Caki2 (cell line): ENCODE measurements at regions not wholly inside any gene's neighbourhood (a gene's known extent, or its start where the extent isn't known, plus 50 kb on each side); places are given as distances from the start of the nearest gene placed in this dataset.

ENCODE experiments used
- DNase-seq: peaks from one replicate; pipeline ENCODE4 v3.0.0-alpha.2; 2015; ENCODE audit warnings: low read depth
- in situ Hi-C: cut with HindIII; loops from 2 replicates; pipeline ENCODE4 v1.10.0; 2016; ENCODE audit warnings: low sequenced_read_pairs, low pct_unique_long_range_greater_than_20kb, mixed read lengths

DNA sequence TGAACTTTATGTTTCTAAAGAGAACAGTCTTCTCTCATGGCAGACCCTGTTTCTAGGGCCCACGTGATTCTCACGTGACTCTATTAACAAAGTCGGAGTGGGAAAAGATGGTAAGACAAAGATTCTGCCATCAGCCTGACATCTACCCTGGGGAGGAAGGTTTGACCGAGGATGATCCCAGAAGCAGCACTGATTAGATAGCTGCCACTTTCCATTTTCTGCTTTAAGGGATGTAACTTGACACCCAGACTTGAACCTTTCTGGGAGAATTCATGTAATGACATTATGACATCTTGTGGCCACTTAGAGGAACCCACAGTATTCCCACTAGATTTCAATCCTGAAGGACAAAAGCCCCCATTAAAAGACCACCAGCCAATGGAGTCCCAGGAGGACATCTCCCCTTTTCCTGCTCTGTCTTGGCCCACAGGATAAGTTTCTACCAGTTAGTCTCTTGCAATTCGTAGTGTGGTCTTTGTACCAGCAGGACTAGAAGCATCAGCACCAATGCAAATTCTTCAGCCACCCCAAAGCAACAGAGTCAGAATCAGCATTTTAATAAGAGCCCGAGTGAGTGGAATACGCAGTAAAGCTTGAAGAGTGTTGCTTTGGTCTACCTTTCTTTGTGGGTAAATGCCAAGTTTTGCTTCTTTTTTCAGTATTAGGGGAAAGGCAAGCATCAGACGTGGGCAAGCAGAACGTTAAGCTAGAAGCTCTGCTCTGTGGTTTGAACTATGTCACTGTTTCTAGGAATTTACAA, 480.5 kb upstream of the PROK2 start:
- in situ Hi-C loops = no loop called here
- no peak for DNase-seq

DNA sequence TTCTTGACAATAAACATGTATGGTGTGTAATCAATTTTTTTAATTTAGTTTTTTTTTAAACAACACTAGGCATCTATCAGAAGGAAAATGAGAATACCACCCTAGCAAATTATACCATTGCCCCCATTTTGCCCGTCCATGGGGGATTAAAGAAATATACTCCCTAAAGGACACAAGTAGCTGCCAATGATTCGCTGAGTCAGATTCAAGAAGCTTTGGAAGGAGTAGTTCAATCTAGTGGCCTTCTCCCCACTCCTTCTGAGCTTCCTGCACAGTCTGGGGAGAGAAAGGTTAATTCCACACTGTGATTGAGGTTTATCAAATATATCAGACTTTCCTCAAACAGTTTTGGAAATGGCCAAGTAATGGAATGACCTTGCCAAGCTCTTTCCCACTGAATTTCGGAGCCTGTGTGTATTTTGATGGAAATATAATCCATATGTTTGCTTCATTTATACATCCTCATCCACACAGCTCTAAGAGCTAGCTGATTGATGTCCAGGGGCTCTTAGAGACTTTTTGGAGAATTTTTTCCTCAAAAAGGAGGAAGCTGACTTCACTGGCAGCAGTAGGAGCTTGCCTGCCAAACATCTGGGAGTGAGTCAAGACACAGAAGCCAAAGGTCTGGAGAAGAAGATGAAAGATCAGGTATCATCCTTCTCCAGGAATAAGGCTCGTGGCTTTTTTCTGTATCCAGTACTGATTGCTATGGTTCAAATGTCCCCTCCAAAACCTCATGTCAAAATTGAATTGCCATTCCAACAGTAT, 478.5 kb upstream of the PROK2 start:
- in situ Hi-C loops = no loop called here
- no peak for DNase-seq

DNA sequence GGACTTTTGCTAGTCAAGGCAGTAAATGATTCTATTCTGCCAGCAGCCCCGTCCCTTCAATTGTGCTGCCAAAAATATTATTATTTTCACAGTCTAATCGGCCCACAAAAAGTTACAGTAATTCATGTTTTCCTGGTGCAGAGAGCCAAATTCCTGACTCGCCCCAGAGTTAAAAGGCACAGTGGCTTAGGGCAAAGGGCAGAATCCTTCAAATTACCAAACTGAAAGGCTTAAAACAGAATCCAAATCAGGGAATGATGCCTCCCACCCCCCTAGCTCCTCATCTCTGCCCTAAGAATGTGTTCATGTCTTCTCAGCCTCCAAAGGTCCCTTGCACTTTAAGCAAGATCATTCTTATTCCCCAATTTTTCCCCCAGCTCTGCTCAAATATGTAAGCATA, 477.8 kb upstream of the PROK2 start:
- in situ Hi-C loops = no loop called here

DNA sequence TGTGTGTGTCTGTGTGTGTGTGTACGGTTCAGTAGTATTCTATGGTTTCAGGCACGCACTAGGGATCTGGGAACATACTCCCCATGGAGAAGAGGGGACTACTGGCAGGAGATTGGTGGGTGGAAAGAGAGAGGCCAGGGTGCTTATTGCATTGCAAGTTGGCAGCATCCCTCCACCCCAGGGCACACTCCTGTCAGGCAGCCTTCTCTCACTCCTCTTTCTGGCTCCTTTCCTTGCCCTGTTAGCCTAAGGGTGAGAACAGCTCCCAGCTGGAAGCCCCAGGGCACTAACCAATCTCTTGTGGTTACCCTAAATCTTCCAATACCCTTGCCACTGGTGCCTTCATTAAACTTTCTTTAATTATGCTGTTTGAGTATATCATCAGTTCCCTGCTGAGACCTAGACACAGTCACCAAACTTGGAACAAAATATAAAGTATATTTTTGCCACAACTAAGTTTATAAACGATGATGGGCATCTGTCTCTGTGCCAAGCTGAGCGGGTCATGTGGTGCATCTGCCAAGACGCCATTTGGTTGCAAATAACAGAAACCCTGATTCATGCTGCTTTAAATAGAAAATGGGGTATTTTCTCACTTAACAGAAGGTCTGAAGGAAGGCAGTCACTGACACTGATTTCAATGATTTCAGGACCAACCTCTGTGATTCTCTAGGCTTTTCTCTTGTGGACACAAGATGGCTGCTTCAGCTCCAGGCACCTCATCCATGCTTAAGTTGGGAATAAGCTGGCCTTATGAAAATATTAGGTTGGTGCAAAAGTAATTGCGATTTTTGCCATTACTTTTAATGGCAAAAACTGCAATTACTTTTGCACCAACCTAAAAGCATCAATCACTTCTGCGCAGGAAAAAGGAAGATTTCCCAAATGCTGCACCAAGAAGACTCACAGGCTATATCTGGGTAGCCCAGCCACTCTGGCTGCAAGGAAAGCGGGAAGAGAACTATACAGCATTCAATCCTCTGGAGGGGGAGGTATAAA, 476.9 kb upstream of the PROK2 start:
- in situ Hi-C loops = no loop called here
- DNase-seq = no peak

More for the DNA sequence above, 477.8 kb upstream of the PROK2 start:
- DNase-seq = no peak

DNA sequence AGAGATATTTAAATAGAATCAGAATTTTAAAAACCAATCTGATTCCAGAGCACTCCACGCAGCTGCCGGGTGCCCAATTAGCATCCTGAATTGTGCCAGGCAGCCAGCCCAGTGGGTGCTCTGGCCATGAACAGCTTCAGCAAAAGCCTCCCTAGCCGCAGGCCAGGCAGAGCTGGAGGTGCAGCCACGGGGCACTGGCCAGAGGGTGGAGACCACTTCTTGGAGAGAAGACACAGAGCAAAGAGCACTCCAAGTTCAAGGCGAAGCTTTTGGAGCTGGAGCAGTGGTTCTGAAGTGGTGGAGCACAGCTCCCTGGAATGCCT, 475.6 kb upstream of the PROK2 start:
- in situ Hi-C loops = no loop called here
- no peak for DNase-seq

DNA sequence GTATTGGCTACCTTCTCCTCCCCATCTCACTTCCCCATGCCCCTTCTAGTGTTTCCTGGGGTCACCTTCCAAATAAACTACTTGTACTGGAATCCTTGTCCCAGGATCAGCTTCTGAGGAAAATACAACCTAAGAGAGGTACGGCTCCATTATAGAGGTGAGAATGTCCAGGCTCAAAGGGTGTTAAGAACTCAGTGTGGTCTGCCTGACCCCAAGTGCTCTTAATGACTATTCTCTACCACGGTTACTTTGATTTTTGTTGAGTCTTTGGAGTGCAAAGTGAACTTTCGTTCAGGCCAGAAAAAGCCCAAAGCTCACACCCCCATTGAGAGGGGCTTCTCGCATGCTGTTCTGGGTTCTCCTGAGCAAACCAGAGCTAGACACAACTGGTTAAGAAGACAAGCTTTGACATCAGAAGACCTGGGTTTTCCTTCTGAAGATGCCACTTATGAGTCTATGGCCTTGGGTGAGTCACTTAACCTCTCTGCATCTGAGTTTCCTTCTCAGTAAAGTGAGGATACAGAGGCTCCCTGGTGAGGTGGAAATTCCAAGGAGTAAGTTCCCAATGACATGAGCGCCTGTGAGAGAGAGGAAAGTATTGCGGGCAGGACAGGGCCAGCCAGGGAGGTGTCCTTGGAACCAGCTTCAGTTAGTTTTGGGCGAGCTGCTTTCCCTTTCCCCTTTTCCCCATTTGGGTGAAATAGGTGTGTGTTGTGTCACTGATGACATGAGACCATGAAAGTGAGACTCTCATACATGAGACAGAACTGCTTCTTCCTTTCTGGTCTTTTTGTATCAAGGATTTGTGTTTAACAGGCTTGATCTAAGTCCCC, 475.0 kb upstream of the PROK2 start:
- in situ Hi-C loops = no loop called here

DNA sequence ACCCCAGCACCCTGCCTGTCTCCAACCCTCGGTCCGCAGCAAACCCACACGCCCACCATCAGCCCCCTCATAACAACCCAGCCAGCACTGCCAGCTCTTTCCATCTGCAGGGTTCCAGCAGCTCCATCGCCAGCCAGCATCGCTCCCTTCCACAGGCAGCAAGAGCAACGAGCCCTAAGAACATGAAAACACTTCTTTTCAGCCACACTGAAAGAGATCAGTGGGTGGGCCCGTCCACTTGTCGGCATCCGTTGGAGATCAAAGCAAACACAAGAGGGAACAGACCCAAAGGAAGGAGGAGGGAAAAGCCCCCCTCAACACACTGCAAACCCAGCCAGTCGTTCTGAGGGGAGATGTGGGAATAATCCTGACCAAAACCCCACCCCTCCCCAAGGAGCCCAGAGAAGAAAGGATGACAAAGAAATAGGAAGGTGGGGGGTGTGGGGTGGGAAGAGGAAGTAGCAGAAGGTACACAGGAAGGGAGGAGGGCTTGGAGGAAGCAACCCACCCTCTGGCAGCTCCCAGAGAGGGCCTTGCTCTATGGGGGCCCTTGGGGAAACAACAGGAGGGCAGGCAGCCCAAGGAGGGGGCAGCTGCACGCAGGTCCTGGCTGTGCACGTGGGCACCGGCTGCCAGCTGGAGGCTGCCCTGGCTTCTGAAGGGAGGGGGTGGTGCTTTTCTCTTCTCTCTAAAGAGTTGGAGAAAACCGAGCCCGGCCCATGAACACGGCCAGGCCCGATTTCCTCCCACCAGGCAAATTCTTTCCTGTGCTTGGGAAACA, 473.6 kb upstream of the PROK2 start:
- no peak for DNase-seq
- in situ Hi-C loops = no loop called here

More for the DNA sequence above, 475.0 kb upstream of the PROK2 start:
- no peak for DNase-seq

DNA sequence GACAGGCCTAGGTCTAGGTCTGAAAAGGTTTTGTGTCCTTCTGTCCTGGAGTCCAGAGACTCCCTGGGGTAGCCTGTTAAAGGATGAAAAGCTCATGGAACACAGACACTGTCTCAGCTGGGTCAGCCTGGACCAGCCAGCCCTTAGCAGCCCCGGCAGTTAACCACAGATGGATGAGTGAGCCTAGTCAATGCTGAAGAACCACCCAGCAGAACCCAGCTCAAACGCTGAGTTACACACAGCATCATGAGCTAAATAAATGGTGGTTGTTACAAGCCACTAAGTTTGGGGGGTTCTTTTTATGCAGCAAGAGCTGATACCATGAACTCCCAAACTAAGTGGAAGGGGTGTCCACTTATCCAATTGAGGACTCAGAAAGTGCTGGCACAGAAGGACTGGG, 472.8 kb upstream of the PROK2 start:
- no peak for DNase-seq
- in situ Hi-C loops = no loop called here

DNA sequence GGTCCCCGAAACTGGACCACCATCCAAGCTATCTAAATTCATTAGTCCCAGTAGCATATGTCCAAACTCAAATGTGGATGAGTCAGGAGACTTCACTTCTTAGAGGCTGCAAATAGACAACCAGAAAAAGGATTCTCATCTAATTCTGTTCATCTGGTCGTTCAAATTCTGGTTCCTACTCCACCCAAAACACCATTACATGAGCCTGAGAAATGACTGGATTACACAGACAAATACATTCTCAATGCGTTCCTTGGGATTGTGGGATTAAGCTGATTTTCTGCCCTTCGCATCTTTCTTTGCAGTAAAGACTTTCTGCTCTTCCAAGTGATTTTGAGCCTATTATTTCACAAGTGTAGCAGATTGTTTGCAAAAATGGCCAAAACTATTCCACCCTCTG, 472.3 kb upstream of the PROK2 start:
- no peak for DNase-seq
- in situ Hi-C loops = no loop called here

DNA sequence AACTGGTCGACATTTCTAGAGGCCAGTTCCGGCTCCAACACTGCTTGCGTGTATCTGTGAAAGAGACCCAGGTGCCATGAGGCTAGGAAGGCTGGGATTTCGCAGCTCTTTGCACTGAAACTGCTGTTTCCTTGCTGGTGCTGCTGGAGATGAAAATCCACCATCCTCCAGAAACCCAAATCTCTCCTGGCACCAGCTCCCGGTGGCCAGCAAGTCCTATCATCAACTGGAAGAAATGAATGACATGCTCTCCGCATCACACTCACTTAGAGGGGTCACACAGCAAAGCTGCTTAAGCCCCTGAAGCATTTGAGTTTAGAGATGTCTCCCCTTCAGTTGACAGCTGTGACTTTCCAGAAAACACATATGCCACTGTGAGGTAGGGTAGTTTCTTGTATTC, 471.8 kb upstream of the PROK2 start:
- in situ Hi-C loops = no loop called here
- no peak for DNase-seq

DNA sequence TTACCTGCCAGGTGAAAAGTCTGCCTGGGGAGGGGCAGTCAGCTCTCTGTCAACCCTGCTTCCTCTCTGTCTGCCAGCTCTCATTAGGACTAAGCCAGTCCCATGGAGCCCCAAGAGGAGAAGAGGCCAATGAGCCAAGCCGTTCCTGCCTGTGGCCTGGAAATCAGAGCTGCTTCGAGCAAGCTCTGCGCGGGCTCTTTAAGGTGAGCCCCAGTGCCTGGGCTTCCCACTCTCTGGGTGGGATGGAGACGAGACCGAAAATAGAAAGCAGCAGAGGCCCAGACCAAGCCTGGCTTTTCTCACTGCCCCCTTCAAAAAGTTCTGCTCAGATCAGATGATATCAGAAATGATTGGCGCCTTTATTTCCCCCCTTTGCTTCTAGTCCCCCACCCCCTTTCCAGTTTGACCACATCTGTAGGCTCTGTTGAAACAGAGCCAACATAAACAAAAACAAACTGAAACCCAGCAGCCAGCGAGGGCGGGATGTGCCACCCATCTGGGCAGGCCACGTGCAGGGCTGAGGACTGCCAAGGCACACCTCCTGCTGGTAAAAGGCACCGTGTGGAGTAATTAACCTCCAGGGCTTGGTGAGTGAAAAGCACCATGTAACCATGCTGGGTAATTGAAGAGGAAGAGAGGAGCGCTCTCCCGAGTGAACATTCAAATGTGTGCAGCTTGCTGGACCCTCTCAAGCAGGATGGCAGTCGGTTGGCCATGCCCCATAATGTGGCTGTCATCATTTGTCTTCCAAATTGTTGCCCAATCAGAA, 471.0 kb upstream of the PROK2 start:
- peak; percentile 24 for DNase-seq
- in situ Hi-C loops = no loop called here

DNA sequence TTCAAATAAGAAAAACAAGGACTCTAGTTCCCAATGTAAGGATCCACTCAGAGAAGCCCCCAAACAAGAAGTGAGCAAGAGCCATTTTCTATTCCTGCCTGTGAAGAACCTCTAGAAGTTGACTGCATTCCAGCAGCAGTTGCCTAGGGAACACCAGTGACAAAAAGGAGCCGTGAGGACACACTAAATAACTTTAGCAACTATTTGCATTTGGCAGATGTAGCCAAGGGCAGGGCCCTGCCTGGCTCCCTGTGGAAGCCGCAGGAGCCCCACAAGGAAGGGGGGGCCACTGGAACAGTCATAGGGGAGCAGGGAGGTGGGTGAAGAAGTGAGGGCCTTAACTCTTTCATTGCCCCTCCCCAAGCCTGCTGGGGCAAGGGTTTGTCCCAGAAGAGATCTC, 470.2 kb upstream of the PROK2 start:
- DNase-seq = no peak
- in situ Hi-C loops = no loop called here

DNA sequence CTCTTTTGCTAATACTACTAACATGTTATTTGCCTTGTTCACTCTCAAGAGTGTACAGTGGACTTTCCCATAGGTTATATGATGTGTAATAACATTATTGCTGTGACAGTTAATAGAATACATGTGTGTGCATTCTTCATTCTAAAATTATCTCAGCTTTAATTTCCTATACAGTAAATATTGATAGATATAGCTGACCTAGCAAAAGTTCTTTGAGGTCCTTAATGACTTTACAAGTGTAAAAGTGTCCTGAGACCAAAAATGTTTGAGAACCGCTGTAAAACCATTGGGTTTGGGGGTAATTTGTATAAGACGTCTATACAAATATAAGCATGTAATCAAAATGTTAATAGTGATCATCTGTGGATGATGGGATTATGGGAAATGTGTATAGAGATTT, 469.5 kb upstream of the PROK2 start:
- in situ Hi-C loops = no loop called here
- no peak for DNase-seq

DNA sequence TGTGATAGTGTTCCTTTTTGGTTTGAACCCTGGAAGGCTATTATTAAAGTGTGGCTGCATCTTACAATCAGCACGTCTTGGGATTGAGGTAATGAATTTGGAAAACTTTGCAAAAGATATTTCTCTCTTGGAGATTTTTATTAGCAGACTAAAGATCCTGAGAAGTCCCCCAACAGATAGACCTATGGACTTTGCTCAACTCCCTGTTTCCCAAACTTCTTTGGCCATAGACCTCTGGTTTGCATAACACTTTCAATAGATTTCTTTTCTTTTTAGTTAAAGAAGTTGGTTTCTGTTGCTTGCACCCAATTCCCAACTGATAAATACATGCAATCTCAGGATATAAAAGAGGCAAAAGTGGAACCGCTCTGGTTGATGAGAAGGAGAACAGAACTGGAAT, 465.8 kb upstream of the PROK2 start:
- in situ Hi-C loops = no loop called here

DNA sequence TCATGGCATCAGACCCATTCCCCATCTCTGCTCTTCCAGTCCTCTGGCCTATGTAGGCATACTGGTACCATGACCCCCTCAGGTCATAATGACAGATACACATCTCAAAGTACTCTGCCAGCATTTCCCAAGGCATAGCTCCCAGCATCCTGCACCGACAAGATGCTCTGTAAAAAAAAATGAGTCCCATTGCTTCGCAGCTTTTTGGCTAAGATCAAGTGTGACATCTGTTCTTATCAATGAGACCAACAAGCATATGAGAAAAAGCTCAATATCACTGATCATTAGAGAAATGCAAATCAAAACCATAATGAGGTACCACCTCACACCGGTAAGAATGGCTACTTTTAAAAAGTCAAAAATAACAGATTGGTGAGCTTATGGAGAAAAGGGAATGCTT, 463.9 kb upstream of the PROK2 start:
- no peak for DNase-seq
- in situ Hi-C loops = no loop called here

More for the DNA sequence above, 465.8 kb upstream of the PROK2 start:
- no peak for DNase-seq

DNA sequence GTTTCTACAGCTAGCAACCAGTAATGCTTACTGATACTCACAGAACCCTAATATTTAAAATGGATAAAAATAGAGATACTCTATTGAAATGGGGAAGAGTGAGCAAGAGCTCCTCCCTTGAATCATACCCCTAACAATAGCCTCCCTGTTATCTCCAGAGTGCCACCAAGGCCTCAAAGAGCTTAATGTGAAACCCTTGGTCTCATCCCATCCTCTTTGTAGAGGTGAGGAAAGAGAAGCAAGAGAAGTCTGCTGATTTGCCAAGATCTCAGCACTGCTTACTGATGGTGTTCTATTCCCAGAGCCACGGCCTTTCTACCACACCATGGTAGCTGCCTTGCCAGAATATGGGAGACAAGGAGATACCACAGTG, 463.4 kb upstream of the PROK2 start:
- in situ Hi-C loops = no loop called here
- DNase-seq = no peak
